Activated CD4-positive, alpha-beta T cell treated with anti-CD3 and anti-CD28 coated beads, Interleukin-2, amount 50 U/mL, for 24 hours (primary cell): ENCODE measurements at regions not wholly inside any gene's neighbourhood (a gene's known extent, or its start where the extent isn't known, plus 50 kb on each side); places are given as distances from the start of the nearest gene placed in this dataset.
"Not testable (repeated sequence)": the region's sequence is repeated elsewhere in the genome, so short reads cannot be mapped to it uniquely, and the experiment has no call there.

Experiments used
- DNase-seq, 2 donors: peaks; one replicate each; pipeline ENCODE4 v3.0.0-alpha.2; 2020; ENCODE audit warnings: low read depth in 1 of 2, low spot score in 1 of 2

DNA sequence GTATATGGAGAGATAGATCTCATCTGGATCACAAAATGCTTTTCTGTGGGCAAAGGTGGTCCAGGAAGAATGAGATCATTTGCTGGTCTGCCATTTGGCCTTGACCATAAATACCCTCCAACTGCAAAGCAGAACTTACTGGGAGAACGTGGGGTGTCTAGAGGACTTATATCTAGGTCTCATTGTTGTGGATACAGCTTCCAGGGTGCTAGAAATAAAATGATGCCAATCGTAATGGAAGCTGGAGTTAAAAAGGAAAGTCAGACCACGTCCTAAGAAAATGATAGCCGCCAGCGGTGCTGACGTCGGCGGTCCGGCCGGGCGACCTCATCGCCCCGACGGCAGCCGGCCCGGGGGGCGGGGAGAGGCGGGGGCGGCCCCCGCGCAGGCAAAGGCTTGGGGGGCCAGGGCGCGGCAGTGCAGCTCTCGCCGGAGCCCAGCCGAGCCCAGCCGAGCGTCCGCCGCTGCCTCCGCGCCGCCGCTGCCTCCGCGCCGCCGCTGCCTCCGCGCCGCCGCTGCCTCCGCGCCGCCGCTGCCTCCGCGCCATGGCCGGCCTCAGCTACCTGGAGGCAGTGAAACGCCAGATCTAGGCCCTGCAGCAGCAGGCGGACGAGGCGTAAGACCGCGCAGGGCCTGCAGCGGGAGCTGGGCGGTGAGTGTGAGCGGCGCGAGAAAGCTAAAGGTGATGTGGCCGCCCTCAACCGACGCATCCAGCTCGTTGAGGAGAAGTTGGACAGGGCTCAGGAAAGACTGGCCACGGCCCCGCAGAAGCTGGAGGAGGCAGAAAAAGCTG lies 89.5 kb downstream of the EOMES start:
- peak; percentile 13 to 19 for DNase-seq

- no peak for DNase-seq
Measured at GRCh38 chr3:27630885-27631284, 91.2 kb downstream of the EOMES start.

- no peak for DNase-seq
Measured at GRCh38 chr3:27629366-27629765, 92.8 kb downstream of the EOMES start.

GRCh38 chr3:27628026-27628750 lies 93.9 kb downstream of the EOMES start:
- no peak for DNase-seq

GRCh38 chr3:27626596-27627118 lies 95.5 kb downstream of the EOMES start:
- DNase-seq = no peak

DNA sequence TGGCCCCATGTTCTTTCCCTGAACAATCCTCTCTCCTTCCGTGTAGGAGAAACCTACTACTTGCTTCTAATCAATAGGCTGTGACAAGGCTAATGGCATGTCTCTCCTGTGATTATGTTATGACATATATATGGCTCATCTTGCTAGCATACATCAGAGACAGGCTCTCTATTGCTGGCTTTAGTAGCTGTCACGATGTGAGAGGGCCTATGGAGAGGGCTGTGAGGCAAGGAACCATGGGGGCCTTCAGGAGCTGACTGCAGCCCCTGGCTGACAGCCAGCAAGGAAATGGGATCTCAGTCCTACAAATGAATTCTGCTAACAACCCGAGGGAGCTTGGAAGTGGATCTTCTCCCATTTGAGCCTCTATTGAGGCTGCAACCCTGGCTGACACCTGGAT lies 96.3 kb downstream of the EOMES start:
- DNase-seq = no peak

DNA sequence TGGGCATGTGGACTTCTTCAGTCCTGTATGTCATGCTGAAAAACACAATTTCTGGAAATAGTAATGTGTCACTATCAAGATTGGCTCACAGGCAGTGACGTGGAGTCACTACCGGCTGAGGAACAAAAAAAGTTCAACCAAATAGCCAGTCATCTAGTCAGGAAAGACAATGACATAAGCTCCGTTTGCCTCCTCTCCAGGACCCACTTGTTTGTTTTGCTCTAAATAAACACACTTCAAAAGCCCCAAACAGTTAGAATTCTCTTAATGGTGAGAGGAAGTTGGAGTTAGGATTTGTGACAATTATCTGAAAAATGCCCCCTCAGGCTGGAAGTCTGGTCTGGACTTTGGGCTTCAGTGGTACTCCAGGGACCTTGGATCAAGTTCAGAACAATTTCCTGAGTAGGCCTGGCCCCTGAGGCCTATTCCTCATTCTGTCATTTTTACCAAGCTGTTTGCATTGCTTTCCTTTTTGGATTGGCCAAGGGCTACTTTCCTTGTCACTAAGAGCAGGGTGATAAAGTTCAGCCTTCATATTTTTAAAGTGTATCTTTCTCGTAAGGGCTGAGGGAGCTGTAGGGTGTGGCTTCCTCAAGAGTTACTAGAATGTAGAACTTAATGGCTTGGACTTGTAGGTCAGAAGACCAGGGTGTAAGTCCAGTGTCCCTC lies 98.9 kb downstream of the EOMES start:
- DNase-seq = no peak

DNA sequence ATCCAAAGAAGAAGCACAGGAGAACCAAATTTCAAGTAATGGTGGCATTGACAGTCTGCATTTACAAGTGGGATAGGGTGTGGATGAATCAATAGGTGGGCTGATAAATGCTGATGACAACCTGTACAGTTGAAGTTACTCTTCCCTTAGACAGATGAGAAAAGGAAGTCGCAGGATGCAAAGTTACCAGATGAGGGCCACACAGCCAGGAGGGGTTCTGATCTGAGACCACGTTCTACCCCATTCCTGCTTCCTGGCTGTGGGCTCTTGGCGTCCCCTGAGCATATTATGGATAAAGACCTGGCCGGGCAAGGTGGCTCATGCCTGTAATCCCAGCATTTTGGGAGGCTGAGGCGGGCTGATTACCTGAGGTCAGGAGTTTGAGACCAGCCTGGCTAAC lies 104.6 kb downstream of the EOMES start:
- DNase-seq = no peak

DNA sequence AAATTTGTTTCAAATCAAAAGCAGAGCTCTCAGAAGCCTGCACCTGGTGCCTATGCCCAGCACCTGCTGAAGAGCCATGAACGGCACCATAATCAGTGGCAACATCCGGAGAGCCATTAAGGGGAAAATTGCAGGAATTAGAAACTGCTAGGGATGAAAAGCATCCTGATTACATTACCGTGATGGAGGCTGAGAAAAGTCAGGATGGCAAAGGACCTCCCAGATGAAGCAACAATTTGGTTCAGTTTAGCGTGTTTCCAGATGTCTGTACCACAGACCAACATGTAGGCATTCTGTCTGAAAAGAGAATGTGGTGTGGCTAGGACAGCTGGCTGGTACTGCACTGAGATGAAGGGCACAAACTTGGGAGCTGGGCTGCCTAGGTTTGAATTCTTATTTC lies 106.1 kb downstream of the EOMES start:
- DNase-seq = no peak

- no peak for DNase-seq
Measured at GRCh38 chr3:27615555-27615954, 106.6 kb downstream of the EOMES start.

DNA sequence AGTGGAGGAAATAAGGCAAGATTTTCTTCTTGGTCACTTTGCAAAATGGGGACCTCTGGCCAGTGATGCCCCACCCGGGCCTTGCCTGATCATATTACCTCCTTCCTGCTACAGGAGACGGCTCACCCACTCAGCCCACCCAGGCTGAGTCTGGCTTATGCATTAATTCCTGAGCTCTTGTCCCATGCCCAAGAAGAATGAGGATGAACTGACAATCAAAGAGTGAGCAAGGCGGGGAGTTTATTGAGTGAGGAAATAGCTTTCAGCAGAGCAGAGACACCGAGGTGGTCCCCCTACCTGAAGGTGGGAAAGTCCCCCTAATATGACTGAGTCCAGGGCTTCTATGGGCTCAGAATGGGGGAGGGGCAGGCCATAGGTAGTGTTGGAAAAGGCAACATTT lies 107.5 kb downstream of the EOMES start:
- DNase-seq = no peak

DNA sequence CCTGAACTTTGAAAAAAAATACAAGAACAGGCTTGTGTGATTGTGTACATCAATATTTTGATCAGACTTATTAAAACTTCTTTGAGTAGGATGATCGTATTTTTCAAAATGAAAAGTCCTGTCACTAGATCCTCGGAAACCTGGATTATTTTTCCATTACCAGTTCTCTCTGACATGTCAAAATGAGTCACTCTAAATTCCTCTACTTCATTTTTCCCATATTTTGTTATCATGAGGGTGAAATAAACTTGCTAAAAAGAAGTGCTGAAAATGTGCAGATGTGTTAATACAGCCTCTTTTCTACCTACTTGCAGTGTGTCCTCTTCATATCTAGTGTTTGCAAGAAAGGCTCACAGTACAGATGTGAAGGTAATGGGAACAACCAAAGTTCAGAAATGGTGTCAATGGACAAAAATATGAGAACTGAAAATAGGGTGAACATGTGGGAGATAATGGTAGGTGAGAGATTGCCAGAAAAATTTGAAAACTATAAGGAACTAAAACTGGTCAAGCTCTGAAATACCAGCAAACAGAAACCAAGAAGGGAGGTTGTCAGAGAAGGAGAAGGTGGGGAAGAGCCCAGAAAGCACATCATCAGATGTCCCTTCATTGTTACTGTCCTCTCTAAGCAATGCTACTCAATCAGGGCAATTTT lies 108.2 kb downstream of the EOMES start:
- DNase-seq = no peak

GRCh38 chr3:27610800-27611525 lies 111.2 kb downstream of the EOMES start:
- no peak for DNase-seq

- DNase-seq = no peak
Measured at GRCh38 chr3:27607370-27607769, 114.8 kb downstream of the EOMES start.

GRCh38 chr3:27606537-27606936 lies 115.6 kb downstream of the EOMES start:
- DNase-seq = no peak

DNA sequence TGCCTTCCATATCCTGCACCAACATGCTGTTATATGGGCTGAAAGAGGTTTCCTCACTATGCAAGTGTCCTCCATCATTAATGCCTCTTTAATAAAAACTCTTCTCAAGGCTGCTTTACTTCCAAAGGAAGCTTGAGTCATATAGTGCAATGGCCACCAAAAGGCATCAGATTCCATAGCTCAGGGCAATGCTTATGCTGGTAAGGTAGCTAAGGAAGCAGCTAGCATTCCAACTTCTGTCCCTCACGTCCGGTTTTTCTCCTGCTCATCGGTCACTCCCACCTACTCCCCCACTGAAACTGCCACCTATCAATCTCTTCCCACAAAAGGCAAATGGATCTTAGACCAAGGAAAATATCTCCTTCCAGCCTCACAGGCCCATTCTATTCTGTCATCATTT lies 117.1 kb upstream of the SLC4A7 start:
- DNase-seq = not testable (repeated sequence)

GRCh38 chr3:27599741-27600140 lies 115.6 kb upstream of the SLC4A7 start:
- DNase-seq = not testable (repeated sequence)

- DNase-seq = no peak
Measured at GRCh38 chr3:27596921-27597320, 112.7 kb upstream of the SLC4A7 start.

DNA sequence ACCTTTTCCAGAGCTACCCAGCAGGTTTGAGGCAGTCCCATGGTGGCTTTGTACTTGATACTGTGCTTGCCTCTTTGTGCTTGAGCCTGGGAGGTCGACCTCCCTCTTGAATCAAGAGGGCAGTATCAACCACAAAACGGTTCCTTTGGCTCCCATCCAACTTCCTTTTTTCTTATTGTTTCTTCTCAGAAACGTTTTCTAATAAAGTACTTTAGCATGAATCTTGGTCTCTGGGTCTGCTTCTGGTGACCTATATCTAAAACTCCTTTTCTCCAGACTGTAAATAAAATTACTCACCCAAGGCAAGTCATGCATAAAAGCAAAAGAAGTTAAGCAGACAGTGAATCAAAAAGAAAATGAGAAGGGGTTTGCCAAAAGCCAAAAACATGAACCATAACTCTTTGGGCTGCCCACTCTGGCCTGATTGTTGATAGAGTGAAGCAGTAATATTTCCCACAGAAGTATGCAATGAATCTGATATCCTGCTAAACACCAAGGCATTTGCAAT lies 112.2 kb upstream of the SLC4A7 start:
- DNase-seq = no peak

GRCh38 chr3:27594096-27594690 lies 110.0 kb upstream of the SLC4A7 start:
- no peak for DNase-seq
